ENCODE measurements at regions not wholly inside any gene's neighbourhood (a gene's known extent, or its start where the extent isn't known, plus 50 kb on each side); places are given as distances from the start of the nearest gene placed in this dataset.
"Not testable (repeated sequence)": the region's sequence is repeated elsewhere in the genome, so short reads cannot be mapped to it uniquely, and the experiment has no call there.

GRCh38 chr1:47638713-47639112, 200.9 kb downstream of the FOXD2 start:
- no peak for DNase-seq

- no peak for DNase-seq
These were observed 205.7 kb downstream of the FOXD2 start for GRCh38 chr1:47643306-47644211.

- no peak for DNase-seq
These were observed 206.3 kb downstream of the FOXD2 start for GRCh38 chr1:47644212-47644573.

- no peak for DNase-seq
These were observed 207.3 kb downstream of the FOXD2 start for GRCh38 chr1:47645151-47645550.

GRCh38 chr1:47646676-47647075, 208.8 kb downstream of the FOXD2 start:
- DNase-seq, result no peak

GRCh38 chr1:47647327-47647845, 209.5 kb downstream of the FOXD2 start:
- no peak for DNase-seq

- DNase-seq, result no peak
These were observed 212.4 kb downstream of the FOXD2 start for GRCh38 chr1:47650205-47650604.

- DNase-seq, result no peak
These were observed 212.8 kb downstream of the FOXD2 start for GRCh38 chr1:47650611-47651010.

GRCh38 chr1:47651311-47652089, 213.7 kb downstream of the FOXD2 start:
- no peak for DNase-seq

GRCh38 chr1:47655521-47656300, 217.9 kb downstream of the FOXD2 start:
- DNase-seq, result no peak

- DNase-seq, result no peak
These were observed 219.2 kb downstream of the FOXD2 start for GRCh38 chr1:47656719-47657685.

- no peak for DNase-seq
These were observed 220.5 kb downstream of the FOXD2 start for GRCh38 chr1:47658161-47658920.

GRCh38 chr1:47659146-47659545, 221.3 kb downstream of the FOXD2 start:
- no peak for DNase-seq

GRCh38 chr1:47660622-47661021, 222.8 kb downstream of the FOXD2 start:
- DNase-seq, result no peak

GRCh38 chr1:47661040-47661439, 223.2 kb downstream of the FOXD2 start:
- DNase-seq, result no peak

GRCh38 chr1:47662068-47662467, 224.2 kb downstream of the FOXD2 start:
- no peak for DNase-seq

- no peak for DNase-seq
These were observed 225.4 kb downstream of the FOXD2 start for GRCh38 chr1:47663286-47663685.

- DNase-seq, result no peak
These were observed 226.5 kb downstream of the FOXD2 start for GRCh38 chr1:47664356-47664755.

GRCh38 chr1:47664896-47665295, 227.1 kb downstream of the FOXD2 start:
- DNase-seq, result not testable (repeated sequence)

- no peak for DNase-seq
These were observed 231.3 kb downstream of the FOXD2 start for GRCh38 chr1:47669081-47669585.

GRCh38 chr1:47672622-47673021, 234.8 kb downstream of the FOXD2 start:
- no peak for DNase-seq
